ENCODE measurements at regions not wholly inside any gene's neighbourhood (a gene's known extent, or its start where the extent isn't known, plus 50 kb on each side); places are given as distances from the start of the nearest gene placed in this dataset.
"Not testable (repeated sequence)": the region's sequence is repeated elsewhere in the genome, so short reads cannot be mapped to it uniquely, and the experiment has no call there.

DNA sequence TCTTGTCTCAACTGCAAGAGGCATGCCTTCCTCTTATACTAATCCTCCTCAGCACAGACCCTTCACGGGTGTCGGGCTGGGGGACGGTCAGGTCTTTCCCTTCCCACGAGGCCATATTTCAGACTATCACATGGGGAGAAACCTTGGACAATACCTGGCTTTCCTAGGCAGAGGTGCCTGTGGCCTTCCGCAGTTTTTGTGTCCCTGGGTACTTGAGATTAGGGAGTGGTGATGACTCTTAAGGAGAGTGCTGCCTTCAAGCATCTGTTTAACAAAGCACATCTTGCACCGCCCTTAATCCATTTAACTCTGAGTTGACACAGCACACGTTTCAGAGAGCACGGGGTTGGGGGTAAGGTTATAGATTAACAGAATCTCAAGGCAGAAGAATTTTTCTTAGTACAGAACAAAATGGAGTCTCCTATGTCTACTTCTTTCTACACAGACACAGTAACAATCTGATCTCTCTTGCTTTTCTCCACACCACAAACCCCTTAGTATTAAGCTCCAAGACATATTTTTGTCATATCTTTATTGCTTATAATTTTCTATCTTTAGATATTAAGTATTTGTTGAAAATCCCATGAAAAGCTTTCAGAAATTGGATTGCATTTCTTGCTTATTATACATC is 72.8 kb upstream of the LPCAT1 start:
- TF ChIP-seq CTCF (IDR thresholded peaks at IDR 0.05); POLR2A (IDR thresholded peaks at IDR 0.05); POLR2AphosphoS5 (IDR thresholded peaks at IDR 0.05; ENCODE audit: insufficient read depth in 1 of 2, low read depth in 1 of 2): not testable (repeated sequence)
